NOMO-1 treated with DMSO at 0.1 percent for 48 hours (cell line): ENCODE measurements at regions not wholly inside any gene's neighbourhood (a gene's known extent, or its start where the extent isn't known, plus 50 kb on each side); places are given as distances from the start of the nearest gene placed in this dataset.

Source experiments
- DNase-seq: peaks from one replicate; lab custom pipeline; 2025; ENCODE audit not compliant: unreplicated experiment; lab: John Stamatoyannopoulos, UW

- DNase-seq, result no peak
Measured at GRCh38 chr12:124241776-124242528, 52.9 kb upstream of the RFLNA start.

GRCh38 chr12:124242529-124243065 is 52.3 kb upstream of the RFLNA start:
- peak; percentile 48 for DNase-seq

DNA sequence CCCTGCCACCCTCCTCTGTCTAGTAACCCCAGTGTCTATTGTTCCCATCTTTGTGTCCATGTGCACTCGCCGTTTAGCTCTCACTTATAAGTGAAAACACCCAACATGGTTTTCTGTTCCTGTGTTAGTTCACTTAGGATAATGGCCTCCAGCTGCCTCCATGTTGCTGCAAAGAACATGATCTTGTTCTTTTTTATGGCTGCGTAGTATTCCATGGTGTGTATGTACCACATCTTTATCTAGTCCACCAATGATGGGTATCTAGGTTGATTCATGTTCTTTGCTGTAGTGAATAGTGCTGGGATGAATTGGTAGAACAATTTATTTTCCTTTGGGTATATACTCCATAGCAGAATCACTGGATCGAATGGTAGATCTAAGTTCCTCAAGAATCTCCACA is 51.0 kb upstream of the RFLNA start:
- no peak for DNase-seq
